Heart left ventricle (tissue), 13 donors: ENCODE measurements at regions not wholly inside any gene's neighbourhood (a gene's known extent, or its start where the extent isn't known, plus 50 kb on each side); places are given as distances from the start of the nearest gene placed in this dataset.

Experiments
- POLR2A ChIP-seq, 2 donors: fragments of 450-650 bp; IDR thresholded peaks; one replicate each; pipeline ENCODE4 v1.6.1; 2017; ENCODE audit warnings: antibody characterized with exemption in 2 of 2, mild to moderate bottlenecking in 2 of 2, moderate library complexity in 2 of 2
- TF ChIP-seq, protein P1 (sequence below), 12 donors: fragments of 200-600 bp; sonication (generic) in 4 of 12; IDR thresholded peaks; one replicate each; pipeline versions ENCODE4 v1.5.0 to v1.8.0; 2018 to 2022; ENCODE audit warnings: antibody characterized with exemption in 12 of 12, mild to moderate bottlenecking in 5 of 12
- donor health status: ischemic (EF 13 %, LVEDD 7.1; RV severe dilation, severe dysfunction).
- donor health status: DM: no; HTN: yes; CAD: no.
- donor health status: DM: no; HTN: no; CAD: no.
- donor health status: ischemic (EF 25% LVEDD 6.9; RV normal size, moderate dysfunction).
- donor health status: ischemic (EF 25% LVEDD 5.7; RV mildly dilated, moderate dysfunction).
- donor health status: ischemic (EF 35%, LVEDD 5.7; RV mildly dilated, moderate dysfunction).
- donor health status: nonischemic (EF 11% LVEDD 7.7; RV severe dilation, severe dysfunction).
- donor health status: DM: yes; HTN: yes; CAD: no.
- donor health status: PGD.
- donor health status: ischemic (EF 29% LVEDD 5.4; RV normal size, mild dysfunction).
- donor health status: nonischemic (EF 23%, LVEDD 6.1; RV moderate dilation, normal function).

DNA sequence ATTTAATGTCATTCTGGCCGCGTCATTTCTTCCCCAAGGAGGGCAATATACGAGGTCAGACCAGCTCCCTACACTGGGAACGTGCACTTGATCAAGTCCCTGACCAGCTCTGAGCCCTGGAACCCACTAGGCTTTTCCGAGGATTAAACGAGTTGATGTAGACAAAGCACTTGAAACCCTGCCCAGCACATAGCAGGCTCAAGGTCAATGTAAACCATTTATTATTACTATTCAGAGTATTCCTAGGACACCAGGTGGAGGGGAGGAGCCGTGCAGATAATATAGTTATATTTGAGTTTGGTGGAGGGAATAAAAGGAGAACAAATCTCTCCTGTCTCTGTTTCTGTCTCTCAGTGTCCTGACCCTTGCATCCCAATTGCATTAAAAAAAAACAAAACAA, 174.1 kb upstream of the IGSF21 start:
- no peak for TF ChIP-seq POLR2A (IDR thresholded peaks at IDR 0.05)
- TF ChIP-seq, protein P1, sequence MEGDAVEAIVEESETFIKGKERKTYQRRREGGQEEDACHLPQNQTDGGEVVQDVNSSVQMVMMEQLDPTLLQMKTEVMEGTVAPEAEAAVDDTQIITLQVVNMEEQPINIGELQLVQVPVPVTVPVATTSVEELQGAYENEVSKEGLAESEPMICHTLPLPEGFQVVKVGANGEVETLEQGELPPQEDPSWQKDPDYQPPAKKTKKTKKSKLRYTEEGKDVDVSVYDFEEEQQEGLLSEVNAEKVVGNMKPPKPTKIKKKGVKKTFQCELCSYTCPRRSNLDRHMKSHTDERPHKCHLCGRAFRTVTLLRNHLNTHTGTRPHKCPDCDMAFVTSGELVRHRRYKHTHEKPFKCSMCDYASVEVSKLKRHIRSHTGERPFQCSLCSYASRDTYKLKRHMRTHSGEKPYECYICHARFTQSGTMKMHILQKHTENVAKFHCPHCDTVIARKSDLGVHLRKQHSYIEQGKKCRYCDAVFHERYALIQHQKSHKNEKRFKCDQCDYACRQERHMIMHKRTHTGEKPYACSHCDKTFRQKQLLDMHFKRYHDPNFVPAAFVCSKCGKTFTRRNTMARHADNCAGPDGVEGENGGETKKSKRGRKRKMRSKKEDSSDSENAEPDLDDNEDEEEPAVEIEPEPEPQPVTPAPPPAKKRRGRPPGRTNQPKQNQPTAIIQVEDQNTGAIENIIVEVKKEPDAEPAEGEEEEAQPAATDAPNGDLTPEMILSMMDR (IDR thresholded peaks at IDR 0.05), result no peak
